Neural progenitor cell (in vitro differentiated cells): ENCODE measurements at regions not wholly inside any gene's neighbourhood (a gene's known extent, or its start where the extent isn't known, plus 50 kb on each side); places are given as distances from the start of the nearest gene placed in this dataset.

ENCODE experiments used
- DNase-seq: peaks from one replicate; pipeline ENCODE4 v3.0.0-alpha.2; 2016; ENCODE audit warnings: low spot score
- H2AFZ ChIP-seq: fragments of 200-600 bp; sonication (generic); replicated peaks from 2 replicates; pipeline ENCODE4 v1.6.1; 2016; ENCODE audit warnings: antibody characterized with exemption
- H3F3A ChIP-seq: fragments of 200-600 bp; sonication (generic); 2 replicates; pipeline ENCODE4 v1.6.1; 2016; ENCODE audit warnings: antibody characterized with exemption, low read depth
- H3K27ac ChIP-seq: fragments of 200-600 bp; sonication (generic); 2 replicates; pipeline ENCODE4 v1.5.1; 2016; ENCODE audit warnings: mild to moderate bottlenecking
- H3K27me3 ChIP-seq: fragments of 200-600 bp; sonication (generic); 2 replicates; pipeline ENCODE4 v1.6.1; 2016; ENCODE audit warnings: mild to moderate bottlenecking, moderate library complexity
- H3K36me3 ChIP-seq: fragments of 200-600 bp; sonication (generic); 2 replicates; pipeline ENCODE4 v1.5.1; 2016
- H3K4me1 ChIP-seq: fragments of 200-600 bp; sonication (generic); 2 replicates; pipeline ENCODE4 v1.6.1; 2016; ENCODE audit warnings: mixed run types
- H3K4me2 ChIP-seq: fragments of 200-600 bp; sonication (generic); 2 replicates; pipeline ENCODE4 v1.6.1; 2016
- H3K4me3 ChIP-seq: fragments of 200-600 bp; sonication (generic); 2 replicates; pipeline ENCODE4 v1.5.1; 2016
- H3K79me2 ChIP-seq: fragments of 200-600 bp; sonication (generic); 2 replicates; pipeline ENCODE4 v1.6.1; 2016; ENCODE audit warnings: low read depth
- H3K9ac ChIP-seq: fragments of 200-600 bp; sonication (generic); 2 replicates; pipeline ENCODE4 v1.6.1; 2016
- H3K9me3 ChIP-seq: fragments of 200-600 bp; sonication (generic); 2 replicates; pipeline ENCODE4 v1.5.1; 2016; ENCODE audit warnings: low read depth
- H4K20me1 ChIP-seq: fragments of 200-600 bp; sonication (generic); 2 replicates; pipeline ENCODE4 v1.6.1; 2016; ENCODE audit warnings: low read depth
- H3K27ac Mint-ChIP-seq: 3 replicates; pipeline ENCODE4 v1.8.0; 2021; ENCODE audit warnings: mixed read lengths
- H3K27me3 Mint-ChIP-seq: 2 replicates; pipeline ENCODE4 v1.8.0; 2022; ENCODE audit warnings: low read depth, mild to moderate bottlenecking, inconsistent platforms, moderate library complexity, mixed read lengths; ENCODE audit not compliant: insufficient read depth
- H3K36me3 Mint-ChIP-seq: 3 replicates; pipeline ENCODE4 v1.8.0; 2021; ENCODE audit warnings: mixed read lengths
- H3K4me1 Mint-ChIP-seq: 3 replicates; pipeline ENCODE4 v1.8.0; 2021; ENCODE audit warnings: mixed read lengths
- H3K4me3 Mint-ChIP-seq: 3 replicates; pipeline ENCODE4 v1.8.0; 2021; ENCODE audit warnings: mild to moderate bottlenecking, moderate library complexity, mixed read lengths
- H3K9me3 Mint-ChIP-seq: 3 replicates; pipeline ENCODE4 v1.8.0; 2020; ENCODE audit warnings: mixed read lengths
- EZH2 ChIP-seq: fragments of 200-600 bp; sonication (generic); IDR thresholded peaks from 2 replicates; pipeline ENCODE4 v1.6.1; 2017; ENCODE audit warnings: antibody characterized with exemption, mild to moderate bottlenecking, moderate library complexity
- EZH2phosphoT487 ChIP-seq: fragments of 200-600 bp; sonication (generic); IDR thresholded peaks from 2 replicates; pipeline ENCODE4 v1.6.1; 2017; ENCODE audit warnings: antibody characterized with exemption
- TF ChIP-seq, protein P1 (sequence below): fragments of 200-600 bp; sonication (generic); IDR thresholded peaks from 2 replicates; pipeline ENCODE4 v1.5.1; 2017; ENCODE audit warnings: antibody characterized with exemption, mild to moderate bottlenecking

DNA sequence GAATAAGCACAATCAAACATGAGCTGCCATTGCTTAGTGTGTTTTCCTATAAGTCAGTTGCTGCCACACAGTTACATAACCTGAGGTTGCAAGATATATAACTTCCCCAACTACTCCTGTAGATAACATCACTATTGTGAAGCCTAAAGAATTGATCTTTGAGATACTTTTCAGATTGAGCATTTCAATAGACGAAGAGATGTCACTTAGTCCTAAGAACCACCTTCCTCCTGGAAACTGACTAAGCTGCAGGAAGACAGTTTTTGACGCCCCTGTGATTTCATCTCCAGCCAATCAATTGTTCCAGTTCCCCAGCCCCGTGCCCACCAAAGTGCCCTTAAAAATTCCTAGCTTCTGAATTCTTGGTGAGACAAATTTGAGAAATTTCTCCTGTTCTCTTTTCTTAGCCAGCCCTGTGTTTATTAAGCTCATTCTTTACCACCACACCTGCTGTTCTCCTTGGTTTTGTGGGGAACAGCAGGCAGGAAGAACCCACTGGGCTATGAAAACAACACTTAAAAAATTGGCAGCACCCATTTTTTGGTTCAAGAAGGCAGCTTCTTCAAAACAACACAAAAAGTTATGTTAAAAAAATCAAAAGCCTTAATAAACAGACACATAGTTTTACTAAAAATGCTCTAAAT, 317.1 kb upstream of the PABPC4L start:
- Histone ChIP-seq H3K4me2 (no peak overlapping the region), H2AFZ (no peak overlapping the region), H3K4me3 (no peak overlapping the region), H3K4me1 (no peaks in the 10 kb centered on the region), H3K36me3 (no peaks in the 10 kb centered on the region), H4K20me1 (no peaks in the 10 kb centered on the region), H3K27me3 (no peaks in the 10 kb centered on the region), H3K79me2 (no peaks in the 10 kb centered on the region), H3K9me3 (no peaks in the 10 kb centered on the region), H3K27ac (no peak overlapping the region), H3K9ac (no peak overlapping the region), H3F3A (no peaks in the 10 kb centered on the region)
- peaks cover 5% of the 10 kb centered on the region for H3K4me1 Mint-ChIP-seq
- H3K36me3 Mint-ChIP-seq: no peaks in the 10 kb centered on the region
- H3K4me3 Mint-ChIP-seq: no peak overlapping the region
- peak overlapping the region; percentile 47 for H3K27ac Mint-ChIP-seq
- H3K27me3 Mint-ChIP-seq: no peaks in the 10 kb centered on the region
- no peak for DNase-seq
- TF ChIP-seq, protein P1, sequence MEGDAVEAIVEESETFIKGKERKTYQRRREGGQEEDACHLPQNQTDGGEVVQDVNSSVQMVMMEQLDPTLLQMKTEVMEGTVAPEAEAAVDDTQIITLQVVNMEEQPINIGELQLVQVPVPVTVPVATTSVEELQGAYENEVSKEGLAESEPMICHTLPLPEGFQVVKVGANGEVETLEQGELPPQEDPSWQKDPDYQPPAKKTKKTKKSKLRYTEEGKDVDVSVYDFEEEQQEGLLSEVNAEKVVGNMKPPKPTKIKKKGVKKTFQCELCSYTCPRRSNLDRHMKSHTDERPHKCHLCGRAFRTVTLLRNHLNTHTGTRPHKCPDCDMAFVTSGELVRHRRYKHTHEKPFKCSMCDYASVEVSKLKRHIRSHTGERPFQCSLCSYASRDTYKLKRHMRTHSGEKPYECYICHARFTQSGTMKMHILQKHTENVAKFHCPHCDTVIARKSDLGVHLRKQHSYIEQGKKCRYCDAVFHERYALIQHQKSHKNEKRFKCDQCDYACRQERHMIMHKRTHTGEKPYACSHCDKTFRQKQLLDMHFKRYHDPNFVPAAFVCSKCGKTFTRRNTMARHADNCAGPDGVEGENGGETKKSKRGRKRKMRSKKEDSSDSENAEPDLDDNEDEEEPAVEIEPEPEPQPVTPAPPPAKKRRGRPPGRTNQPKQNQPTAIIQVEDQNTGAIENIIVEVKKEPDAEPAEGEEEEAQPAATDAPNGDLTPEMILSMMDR: no peak
- TF ChIP-seq EZH2 (no peak), EZH2phosphoT487 (no peak)
- H3K9me3 Mint-ChIP-seq: no peaks in the 10 kb centered on the region

DNA sequence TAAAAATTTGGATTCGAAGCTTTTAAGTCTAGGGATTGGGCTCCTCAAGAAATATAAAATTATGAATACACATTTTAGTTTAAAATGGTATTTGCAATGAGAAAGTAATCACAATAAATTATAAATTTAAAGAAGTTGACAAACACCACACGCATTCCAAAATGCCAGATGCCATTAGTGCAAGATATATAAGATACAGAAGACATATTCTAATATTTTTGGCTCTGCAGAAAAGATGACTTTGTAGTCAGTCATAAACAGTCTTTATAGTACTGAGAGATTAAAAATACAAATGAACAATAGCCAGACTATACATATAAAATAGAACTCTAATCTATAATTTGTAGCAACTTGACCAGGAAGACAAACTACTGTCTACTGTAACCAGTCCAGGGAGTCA, 309.0 kb upstream of the PABPC4L start:
- Histone ChIP-seq H3K9me3 (no peaks in the 10 kb centered on the region), H3K36me3 (no peaks in the 10 kb centered on the region), H3F3A (no peaks in the 10 kb centered on the region), H3K4me2 (no peak overlapping the region), H3K9ac (no peak overlapping the region), H3K27ac (no peak overlapping the region), H3K4me3 (no peak overlapping the region), H3K4me1 (no peaks in the 10 kb centered on the region), H2AFZ (no peak overlapping the region), H3K27me3 (no peaks in the 10 kb centered on the region), H4K20me1 (no peaks in the 10 kb centered on the region), H3K79me2 (no peaks in the 10 kb centered on the region)
- Mint-ChIP-seq H3K27ac (no peak overlapping the region), H3K9me3 (no peaks in the 10 kb centered on the region), H3K36me3 (no peaks in the 10 kb centered on the region), H3K27me3 (peaks cover 2% of the 10 kb centered on the region), H3K4me1 (no peaks in the 10 kb centered on the region), H3K4me3 (no peak overlapping the region)
- no peak for DNase-seq
- TF ChIP-seq, protein P1: no peak

DNA sequence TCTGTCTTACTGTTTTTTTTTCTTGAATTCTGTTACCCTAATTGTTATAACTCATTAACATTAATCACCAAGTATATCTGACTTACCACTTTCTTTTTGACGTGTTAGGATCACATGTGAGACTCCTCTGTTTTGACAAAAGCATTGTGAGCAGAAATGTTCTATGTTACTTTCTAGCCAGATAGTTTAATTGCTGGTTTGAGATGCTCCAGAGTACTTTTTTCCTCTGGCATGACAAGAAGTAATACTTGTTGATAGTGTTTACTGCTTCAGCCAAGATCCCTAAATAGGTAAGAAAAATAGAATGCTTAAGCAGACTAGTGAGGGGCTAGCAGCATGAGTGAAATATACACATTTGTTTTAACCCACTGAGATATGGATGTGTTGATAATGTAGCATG, 303.9 kb upstream of the PABPC4L start:
- H3K9me3 Mint-ChIP-seq: no peaks in the 10 kb centered on the region
- Histone ChIP-seq H4K20me1 (no peaks in the 10 kb centered on the region), H3K4me3 (no peak overlapping the region), H3K9ac (no peak overlapping the region), H3K4me2 (no peak overlapping the region), H3K79me2 (no peaks in the 10 kb centered on the region), H2AFZ (no peak overlapping the region), H3K27ac (no peak overlapping the region), H3K9me3 (no peaks in the 10 kb centered on the region), H3K27me3 (no peaks in the 10 kb centered on the region), H3K36me3 (no peaks in the 10 kb centered on the region), H3F3A (no peaks in the 10 kb centered on the region), H3K4me1 (no peaks in the 10 kb centered on the region)
- no peaks in the 10 kb centered on the region for H3K36me3 Mint-ChIP-seq
- TF ChIP-seq, protein P1: no peak
- no peak for TF ChIP-seq EZH2phosphoT487
- H3K27ac Mint-ChIP-seq: no peak overlapping the region
- DNase-seq: no peak
- H3K27me3 Mint-ChIP-seq: peaks cover 3% of the 10 kb centered on the region
- H3K4me3 Mint-ChIP-seq: no peak overlapping the region
- H3K4me1 Mint-ChIP-seq: no peaks in the 10 kb centered on the region
